ENCODE measurements at regions not wholly inside any gene's neighbourhood (a gene's known extent, or its start where the extent isn't known, plus 50 kb on each side); places are given as distances from the start of the nearest gene placed in this dataset.

DNA sequence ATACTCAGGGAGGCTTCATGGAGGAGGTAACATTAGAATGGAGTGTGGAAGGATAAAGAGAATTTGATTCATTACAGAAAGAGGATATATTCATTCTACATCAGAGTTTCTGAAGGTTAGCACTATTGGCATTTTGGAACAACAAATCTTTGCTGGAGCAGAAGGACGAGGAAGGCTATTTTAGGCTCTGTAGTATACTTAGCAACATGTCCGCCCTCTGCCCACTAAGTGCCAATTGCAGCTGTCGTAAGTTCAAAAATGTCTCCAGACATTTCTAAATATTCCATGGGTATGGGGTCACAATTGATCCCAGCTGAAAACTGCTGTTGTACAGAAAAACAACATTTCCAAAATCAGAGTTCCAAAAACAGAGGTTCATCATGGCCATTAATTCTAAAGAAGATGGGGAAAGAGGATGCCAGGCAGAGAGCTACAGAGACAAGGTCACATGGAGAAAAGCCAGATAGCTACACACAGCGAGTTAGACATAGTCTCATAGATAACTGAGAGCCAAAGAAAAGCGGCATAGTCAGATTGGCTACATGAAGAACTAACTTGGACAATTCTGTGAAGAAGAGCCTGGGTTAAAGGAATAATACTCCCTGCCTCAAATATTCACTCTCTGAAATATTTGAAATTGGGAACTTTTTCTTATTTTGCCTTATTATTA, 846.4 kb upstream of the CDH8 start:
- Histone ChIP-seq H3K4me3 (ENCODE audit: low read depth, low read length) (no peak overlapping the region), H3K36me3 (ENCODE audit: control insufficient read depth, insufficient read depth, low read length) (no peaks in the 10 kb centered on the region), H3K27me3 (ENCODE audit: control insufficient read depth, insufficient read depth, low read length) (no peaks in the 10 kb centered on the region)
- FAIRE-seq: no peak
- TF ChIP-seq, protein P1, sequence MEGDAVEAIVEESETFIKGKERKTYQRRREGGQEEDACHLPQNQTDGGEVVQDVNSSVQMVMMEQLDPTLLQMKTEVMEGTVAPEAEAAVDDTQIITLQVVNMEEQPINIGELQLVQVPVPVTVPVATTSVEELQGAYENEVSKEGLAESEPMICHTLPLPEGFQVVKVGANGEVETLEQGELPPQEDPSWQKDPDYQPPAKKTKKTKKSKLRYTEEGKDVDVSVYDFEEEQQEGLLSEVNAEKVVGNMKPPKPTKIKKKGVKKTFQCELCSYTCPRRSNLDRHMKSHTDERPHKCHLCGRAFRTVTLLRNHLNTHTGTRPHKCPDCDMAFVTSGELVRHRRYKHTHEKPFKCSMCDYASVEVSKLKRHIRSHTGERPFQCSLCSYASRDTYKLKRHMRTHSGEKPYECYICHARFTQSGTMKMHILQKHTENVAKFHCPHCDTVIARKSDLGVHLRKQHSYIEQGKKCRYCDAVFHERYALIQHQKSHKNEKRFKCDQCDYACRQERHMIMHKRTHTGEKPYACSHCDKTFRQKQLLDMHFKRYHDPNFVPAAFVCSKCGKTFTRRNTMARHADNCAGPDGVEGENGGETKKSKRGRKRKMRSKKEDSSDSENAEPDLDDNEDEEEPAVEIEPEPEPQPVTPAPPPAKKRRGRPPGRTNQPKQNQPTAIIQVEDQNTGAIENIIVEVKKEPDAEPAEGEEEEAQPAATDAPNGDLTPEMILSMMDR (IDR thresholded peaks at IDR 0.05; ENCODE audit: insufficient read depth, low read length, severe bottlenecking): no peak
- no peak for DNase-seq (ENCODE audit: low read depth)

GRCh38 chr16:62876133-62876532, 839.9 kb upstream of the CDH8 start:
- Histone ChIP-seq H3K4me3 (ENCODE audit: low read depth, low read length) (no peak overlapping the region), H3K27me3 (ENCODE audit: control insufficient read depth, insufficient read depth, low read length) (no peaks in the 10 kb centered on the region), H3K36me3 (ENCODE audit: control insufficient read depth, insufficient read depth, low read length) (no peaks in the 10 kb centered on the region)
- DNase-seq (ENCODE audit: low read depth) (no peak), FAIRE-seq (no peak)
- TF ChIP-seq, protein P1 (IDR thresholded peaks at IDR 0.05; ENCODE audit: insufficient read depth, low read length, severe bottlenecking): no peak

- Histone ChIP-seq H3K27me3 (ENCODE audit: control insufficient read depth, insufficient read depth, low read length) (no peaks in the 10 kb centered on the region), H3K36me3 (ENCODE audit: control insufficient read depth, insufficient read depth, low read length) (no peaks in the 10 kb centered on the region), H3K4me3 (ENCODE audit: low read depth, low read length) (no peak overlapping the region)
- TF ChIP-seq, protein P1 (IDR thresholded peaks at IDR 0.05; ENCODE audit: insufficient read depth, low read length, severe bottlenecking): no peak
- FAIRE-seq: no peak
- no peak for DNase-seq (ENCODE audit: low read depth)
These were observed 836.1 kb upstream of the CDH8 start for GRCh38 chr16:62872339-62872738.

- TF ChIP-seq, protein P1 (IDR thresholded peaks at IDR 0.05; ENCODE audit: insufficient read depth, low read length, severe bottlenecking): no peak
These were observed 834.3 kb upstream of the CDH8 start for GRCh38 chr16:62870554-62870953.

GRCh38 chr16:62869837-62870236, 833.6 kb upstream of the CDH8 start:
- FAIRE-seq: no peak
- no peak overlapping the region for H3K4me3 ChIP-seq (ENCODE audit: low read depth, low read length)
- TF ChIP-seq, protein P1 (IDR thresholded peaks at IDR 0.05; ENCODE audit: insufficient read depth, low read length, severe bottlenecking): no peak
- DNase-seq (ENCODE audit: low read depth): no peak
- no peaks in the 10 kb centered on the region for H3K27me3 ChIP-seq (ENCODE audit: control insufficient read depth, insufficient read depth, low read length)
- H3K36me3 ChIP-seq (ENCODE audit: control insufficient read depth, insufficient read depth, low read length): no peaks in the 10 kb centered on the region

More at GRCh38 chr16:62870554-62870953, 834.3 kb upstream of the CDH8 start:
- DNase-seq (ENCODE audit: low read depth) (no peak), FAIRE-seq (no peak)
- Histone ChIP-seq H3K4me3 (ENCODE audit: low read depth, low read length) (no peak overlapping the region), H3K36me3 (ENCODE audit: control insufficient read depth, insufficient read depth, low read length) (no peaks in the 10 kb centered on the region), H3K27me3 (ENCODE audit: control insufficient read depth, insufficient read depth, low read length) (no peaks in the 10 kb centered on the region)

DNA sequence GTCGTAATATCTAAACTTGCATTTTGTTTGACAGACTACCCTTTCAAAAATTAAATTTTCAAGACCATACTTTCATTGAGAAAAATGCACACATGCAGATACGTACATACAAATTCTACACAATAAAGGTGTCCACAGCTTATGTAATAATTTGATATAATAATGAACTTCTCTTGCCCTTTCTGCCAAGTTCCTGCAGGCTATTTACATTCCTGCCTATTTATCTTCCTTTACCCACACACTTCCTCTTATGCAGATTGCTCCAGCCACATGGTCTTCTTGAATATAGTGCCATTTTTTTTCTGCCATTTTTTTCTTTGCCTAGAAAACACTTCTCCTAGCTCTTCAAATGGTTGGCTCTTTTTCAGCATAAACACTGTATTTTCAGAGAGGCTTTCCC, 826.9 kb upstream of the CDH8 start:
- TF ChIP-seq, protein P1 (IDR thresholded peaks at IDR 0.05; ENCODE audit: insufficient read depth, low read length, severe bottlenecking): no peak
- FAIRE-seq (no peak), DNase-seq (ENCODE audit: low read depth) (no peak)
- Histone ChIP-seq H3K27me3 (ENCODE audit: control insufficient read depth, insufficient read depth, low read length) (no peaks in the 10 kb centered on the region), H3K36me3 (ENCODE audit: control insufficient read depth, insufficient read depth, low read length) (no peaks in the 10 kb centered on the region), H3K4me3 (ENCODE audit: low read depth, low read length) (no peak overlapping the region)

Data from bronchial epithelial cell (primary cell).